ENCODE measurements at regions not wholly inside any gene's neighbourhood (a gene's known extent, or its start where the extent isn't known, plus 50 kb on each side); places are given as distances from the start of the nearest gene placed in this dataset.
"Not testable (repeated sequence)": the region's sequence is repeated elsewhere in the genome, so short reads cannot be mapped to it uniquely, and the experiment has no call there.

DNA sequence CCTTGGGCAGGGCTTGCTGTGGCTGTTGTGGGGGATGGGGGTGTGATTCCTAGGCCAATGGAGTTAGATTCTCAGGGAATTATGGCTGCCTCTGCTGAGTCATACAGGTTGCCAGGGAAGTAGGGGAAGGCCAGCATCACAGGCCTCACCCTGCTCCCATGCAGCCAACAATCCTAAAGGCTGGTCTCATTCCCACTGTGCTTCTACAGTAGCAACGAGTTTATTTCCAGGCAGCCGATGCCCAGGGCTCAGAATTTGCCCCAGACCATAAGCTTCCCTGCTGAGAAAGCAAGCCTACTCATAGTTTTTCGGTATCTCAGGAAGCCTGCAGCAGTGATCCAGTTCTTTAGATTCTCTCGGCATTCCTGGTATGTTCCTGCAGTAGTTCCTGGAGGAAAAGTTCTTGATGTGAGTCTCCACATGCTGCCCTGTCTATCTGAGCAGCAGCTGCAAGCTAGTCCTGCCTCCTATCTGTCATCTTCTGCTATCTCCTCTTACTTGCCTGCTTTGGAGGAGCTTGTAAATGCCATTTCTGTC lies 59.3 kb upstream of the SELENOP start:
- Histone ChIP-seq H4K20me1 (ENCODE audit: control insufficient read depth, extremely low read depth, insufficient read depth, low read length) (no peaks in the 10 kb centered on the region), H3K4me2 (ENCODE audit: control insufficient read depth, extremely low read depth, insufficient read depth, low read depth, low read length) (no peak overlapping the region), H3K27ac (ENCODE audit: control insufficient read depth, insufficient read depth, low read length) (no peak overlapping the region), H3K9me3 (ENCODE audit: control insufficient read depth, low read depth, low read length) (no peaks in the 10 kb centered on the region), H3K4me3 (ENCODE audit: control insufficient read depth in 2 of 3, extremely low read depth in 1 of 3, insufficient read depth in 2 of 3, low read depth in 1 of 3, low read length in 3 of 3) (no peak overlapping the region), H3K4me1 (ENCODE audit: control insufficient read depth, extremely low read depth, insufficient read depth, low read length) (peaks cover 2% of the 10 kb centered on the region), H2AFZ (ENCODE audit: control insufficient read depth, low read length) (peak overlapping the region; percentile 36), H3K9me1 (ENCODE audit: control insufficient read depth, extremely low read depth, insufficient read depth, low read length) (no peaks in the 10 kb centered on the region), H3K36me3 (ENCODE audit: control insufficient read depth in 2 of 2, extremely low read depth in 1 of 2, insufficient read depth in 2 of 2, low read length in 2 of 2) (no peaks in the 10 kb centered on the region), H3K9ac (ENCODE audit: control insufficient read depth, extremely low read depth, insufficient read depth, low read length) (no peak overlapping the region), H3K79me2 (ENCODE audit: control insufficient read depth, insufficient read depth, low read length) (no peaks in the 10 kb centered on the region), H3K27me3 (ENCODE audit: control insufficient read depth, extremely low read depth, insufficient read depth, low read length) (no peaks in the 10 kb centered on the region)
- no peak for DNase-seq (ENCODE audit: low read depth, low spot score)
- FAIRE-seq = no peak
- dilution Hi-C loops (cut with MboI; ENCODE audit: extremely low pct_ligation_motif_present, low sequenced_read_pairs) = no loop called here
- TF ChIP-seq, protein P1, sequence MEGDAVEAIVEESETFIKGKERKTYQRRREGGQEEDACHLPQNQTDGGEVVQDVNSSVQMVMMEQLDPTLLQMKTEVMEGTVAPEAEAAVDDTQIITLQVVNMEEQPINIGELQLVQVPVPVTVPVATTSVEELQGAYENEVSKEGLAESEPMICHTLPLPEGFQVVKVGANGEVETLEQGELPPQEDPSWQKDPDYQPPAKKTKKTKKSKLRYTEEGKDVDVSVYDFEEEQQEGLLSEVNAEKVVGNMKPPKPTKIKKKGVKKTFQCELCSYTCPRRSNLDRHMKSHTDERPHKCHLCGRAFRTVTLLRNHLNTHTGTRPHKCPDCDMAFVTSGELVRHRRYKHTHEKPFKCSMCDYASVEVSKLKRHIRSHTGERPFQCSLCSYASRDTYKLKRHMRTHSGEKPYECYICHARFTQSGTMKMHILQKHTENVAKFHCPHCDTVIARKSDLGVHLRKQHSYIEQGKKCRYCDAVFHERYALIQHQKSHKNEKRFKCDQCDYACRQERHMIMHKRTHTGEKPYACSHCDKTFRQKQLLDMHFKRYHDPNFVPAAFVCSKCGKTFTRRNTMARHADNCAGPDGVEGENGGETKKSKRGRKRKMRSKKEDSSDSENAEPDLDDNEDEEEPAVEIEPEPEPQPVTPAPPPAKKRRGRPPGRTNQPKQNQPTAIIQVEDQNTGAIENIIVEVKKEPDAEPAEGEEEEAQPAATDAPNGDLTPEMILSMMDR (optimal IDR thresholded peaks at IDR 0.05 in 1 of 3, IDR thresholded peaks at IDR 0.05 in 1 of 3, conservative IDR thresholded peaks at IDR 0.05 in 1 of 3; ENCODE audit: extremely low read depth in 1 of 3, insufficient read depth in 2 of 3, low read length in 3 of 3) = peak in 1 of 3 experiments; percentile 4
- no peak for TF ChIP-seq EZH2 (IDR thresholded peaks at IDR 0.05; ENCODE audit: low read length)

DNA sequence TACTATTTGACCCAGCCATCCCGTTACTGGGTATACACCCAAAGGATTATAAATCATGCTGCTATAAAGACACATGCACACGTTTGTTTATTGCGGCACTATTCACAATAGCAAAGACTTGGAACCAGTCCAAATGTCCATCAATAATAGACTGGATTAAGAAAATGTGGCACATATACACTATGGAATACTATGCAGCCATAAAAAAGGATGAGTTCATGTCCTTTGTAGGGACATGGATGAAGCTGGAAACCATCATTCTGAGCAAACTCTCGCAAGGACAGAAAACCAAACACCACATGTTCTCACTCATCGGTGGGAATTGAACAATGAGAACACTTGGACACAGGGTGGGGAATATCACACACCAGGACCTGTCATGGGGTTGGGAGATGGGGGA lies 56.7 kb upstream of the SELENOP start:
- dilution Hi-C loops (cut with MboI; ENCODE audit: extremely low pct_ligation_motif_present, low sequenced_read_pairs); H3K9ac ChIP-seq (ENCODE audit: control insufficient read depth, extremely low read depth, insufficient read depth, low read length): not testable (repeated sequence)

DNA sequence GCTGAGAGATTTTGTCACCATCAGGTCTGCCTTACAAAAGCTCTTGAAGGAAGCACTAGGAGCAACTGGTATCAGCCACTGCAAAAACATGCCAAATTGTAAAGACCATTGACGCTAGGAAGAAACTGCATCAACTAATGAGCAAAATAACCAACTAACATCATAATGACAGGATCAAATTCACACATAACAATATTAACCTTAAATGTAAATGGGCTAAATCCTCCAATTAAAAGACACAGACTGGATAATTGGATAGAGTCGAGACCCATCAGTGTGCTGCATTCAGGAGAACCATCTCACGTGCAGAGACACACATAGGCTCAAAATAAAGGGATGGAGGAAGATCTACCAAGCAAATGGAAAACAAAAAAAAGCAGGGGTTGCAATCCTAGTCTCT lies 53.1 kb upstream of the SELENOP start:
- DNase-seq (ENCODE audit: low read depth, low spot score); H3K4me1 ChIP-seq (ENCODE audit: control insufficient read depth, extremely low read depth, insufficient read depth, low read length); H3K9ac ChIP-seq (ENCODE audit: control insufficient read depth, extremely low read depth, insufficient read depth, low read length); H3K4me3 ChIP-seq (ENCODE audit: control insufficient read depth in 2 of 3, extremely low read depth in 1 of 3, insufficient read depth in 2 of 3, low read depth in 1 of 3, low read length in 3 of 3); H3K9me1 ChIP-seq (ENCODE audit: control insufficient read depth, extremely low read depth, insufficient read depth, low read length); H3K27ac ChIP-seq (ENCODE audit: control insufficient read depth, insufficient read depth, low read length); FAIRE-seq; dilution Hi-C loops (cut with MboI; ENCODE audit: extremely low pct_ligation_motif_present, low sequenced_read_pairs); H3K79me2 ChIP-seq (ENCODE audit: control insufficient read depth, insufficient read depth, low read length); H3K4me2 ChIP-seq (ENCODE audit: control insufficient read depth, extremely low read depth, insufficient read depth, low read depth, low read length); H3K27me3 ChIP-seq (ENCODE audit: control insufficient read depth, extremely low read depth, insufficient read depth, low read length); H3K9me3 ChIP-seq (ENCODE audit: control insufficient read depth, low read depth, low read length); H4K20me1 ChIP-seq (ENCODE audit: control insufficient read depth, extremely low read depth, insufficient read depth, low read length); H3K36me3 ChIP-seq (ENCODE audit: control insufficient read depth in 2 of 2, extremely low read depth in 1 of 2, insufficient read depth in 2 of 2, low read length in 2 of 2); H2AFZ ChIP-seq (ENCODE audit: control insufficient read depth, low read length): not testable (repeated sequence)

More for the DNA sequence above, 56.7 kb upstream of the SELENOP start:
- not testable (repeated sequence) for H2AFZ ChIP-seq (ENCODE audit: control insufficient read depth, low read length); DNase-seq (ENCODE audit: low read depth, low spot score); H3K36me3 ChIP-seq (ENCODE audit: control insufficient read depth in 2 of 2, extremely low read depth in 1 of 2, insufficient read depth in 2 of 2, low read length in 2 of 2); H3K79me2 ChIP-seq (ENCODE audit: control insufficient read depth, insufficient read depth, low read length); H3K4me3 ChIP-seq (ENCODE audit: control insufficient read depth in 2 of 3, extremely low read depth in 1 of 3, insufficient read depth in 2 of 3, low read depth in 1 of 3, low read length in 3 of 3); H3K9me1 ChIP-seq (ENCODE audit: control insufficient read depth, extremely low read depth, insufficient read depth, low read length); FAIRE-seq; H3K9me3 ChIP-seq (ENCODE audit: control insufficient read depth, low read depth, low read length); H3K27ac ChIP-seq (ENCODE audit: control insufficient read depth, insufficient read depth, low read length); H3K4me2 ChIP-seq (ENCODE audit: control insufficient read depth, extremely low read depth, insufficient read depth, low read depth, low read length); H3K27me3 ChIP-seq (ENCODE audit: control insufficient read depth, extremely low read depth, insufficient read depth, low read length); H3K4me1 ChIP-seq (ENCODE audit: control insufficient read depth, extremely low read depth, insufficient read depth, low read length); H4K20me1 ChIP-seq (ENCODE audit: control insufficient read depth, extremely low read depth, insufficient read depth, low read length)

Measured in keratinocyte (primary cell).